Vagina (tissue), 2 donors: ENCODE measurements at regions not wholly inside any gene's neighbourhood (a gene's known extent, or its start where the extent isn't known, plus 50 kb on each side); places are given as distances from the start of the nearest gene placed in this dataset.

Experiments used
- POLR2A ChIP-seq, 2 donors: fragments of 450-650 bp; IDR thresholded peaks; one replicate each; pipeline ENCODE4 v1.6.1; 2017; ENCODE audit warnings: antibody characterized with exemption in 2 of 2, mild to moderate bottlenecking in 2 of 2, moderate library complexity in 2 of 2
- POLR2AphosphoS5 ChIP-seq, 2 donors: sonication (generic); formaldehyde crosslinking; IDR thresholded peaks; one replicate each; pipeline ENCODE4 v1.9.0; 2017; ENCODE audit warnings: antibody characterized with exemption in 2 of 2, mild to moderate bottlenecking in 2 of 2, low read depth in 1 of 2; ENCODE audit not compliant: insufficient read depth in 1 of 2
- TF ChIP-seq, protein P1 (sequence below), 3 experiments: fragments of 450-650 bp in 2 of 3; fragments of 200-600 bp in 1 of 3; sonication (generic) in 1 of 3; IDR thresholded peaks; one replicate each; pipeline ENCODE4 v1.5.1; 2017 to 2019; ENCODE audit warnings: antibody characterized with exemption in 3 of 3, mild to moderate bottlenecking in 2 of 3, moderate library complexity in 2 of 3

- TF ChIP-seq, protein P1, sequence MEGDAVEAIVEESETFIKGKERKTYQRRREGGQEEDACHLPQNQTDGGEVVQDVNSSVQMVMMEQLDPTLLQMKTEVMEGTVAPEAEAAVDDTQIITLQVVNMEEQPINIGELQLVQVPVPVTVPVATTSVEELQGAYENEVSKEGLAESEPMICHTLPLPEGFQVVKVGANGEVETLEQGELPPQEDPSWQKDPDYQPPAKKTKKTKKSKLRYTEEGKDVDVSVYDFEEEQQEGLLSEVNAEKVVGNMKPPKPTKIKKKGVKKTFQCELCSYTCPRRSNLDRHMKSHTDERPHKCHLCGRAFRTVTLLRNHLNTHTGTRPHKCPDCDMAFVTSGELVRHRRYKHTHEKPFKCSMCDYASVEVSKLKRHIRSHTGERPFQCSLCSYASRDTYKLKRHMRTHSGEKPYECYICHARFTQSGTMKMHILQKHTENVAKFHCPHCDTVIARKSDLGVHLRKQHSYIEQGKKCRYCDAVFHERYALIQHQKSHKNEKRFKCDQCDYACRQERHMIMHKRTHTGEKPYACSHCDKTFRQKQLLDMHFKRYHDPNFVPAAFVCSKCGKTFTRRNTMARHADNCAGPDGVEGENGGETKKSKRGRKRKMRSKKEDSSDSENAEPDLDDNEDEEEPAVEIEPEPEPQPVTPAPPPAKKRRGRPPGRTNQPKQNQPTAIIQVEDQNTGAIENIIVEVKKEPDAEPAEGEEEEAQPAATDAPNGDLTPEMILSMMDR (IDR thresholded peaks at IDR 0.05): no peak
- no peak for TF ChIP-seq POLR2AphosphoS5 (IDR thresholded peaks at IDR 0.05; ENCODE audit: insufficient read depth in 1 of 2, low read depth in 1 of 2)
- TF ChIP-seq POLR2A (IDR thresholded peaks at IDR 0.05): no peak
These were observed 337.7 kb upstream of the ZNF32 start for GRCh38 chr10:43986374-43986773.
